HG02973 (cell line): ENCODE measurements at regions not wholly inside any gene's neighbourhood (a gene's known extent, or its start where the extent isn't known, plus 50 kb on each side); places are given as distances from the start of the nearest gene placed in this dataset.

Experiments
- ATAC-seq: cut with Tn5 transposase; IDR thresholded peaks from one replicate; pipeline ENCODE4 v1.9.1; 2021; ENCODE audit warnings: moderate library complexity; ENCODE audit not compliant: unreplicated experiment

- ATAC-seq: no peak
Measured at GRCh38 chr12:113688313-113688712, 216.6 kb upstream of the LHX5 start.

GRCh38 chr12:113684908-113685782 is 213.5 kb upstream of the LHX5 start:
- ATAC-seq: no peak

- no peak for ATAC-seq
Measured at GRCh38 chr12:113684053-113684907, 212.6 kb upstream of the LHX5 start.

GRCh38 chr12:113683574-113683973 is 211.9 kb upstream of the LHX5 start:
- ATAC-seq: no peak

- ATAC-seq: no peak
Measured at GRCh38 chr12:113680868-113681267, 209.2 kb upstream of the LHX5 start.

GRCh38 chr12:113678223-113679119 is 206.8 kb upstream of the LHX5 start:
- ATAC-seq: no peak

- no peak for ATAC-seq
Measured at GRCh38 chr12:113676547-113676946, 204.9 kb upstream of the LHX5 start.

GRCh38 chr12:113676117-113676516 is 204.4 kb upstream of the LHX5 start:
- no peak for ATAC-seq

- ATAC-seq: no peak
Measured at GRCh38 chr12:113674996-113675395, 203.3 kb upstream of the LHX5 start.

- ATAC-seq: no peak
Measured at GRCh38 chr12:113674302-113674701, 202.6 kb upstream of the LHX5 start.

- ATAC-seq: no peak
Measured at GRCh38 chr12:113673458-113674238, 202.0 kb upstream of the LHX5 start.

GRCh38 chr12:113670742-113671141 is 199.1 kb upstream of the LHX5 start:
- ATAC-seq: no peak

GRCh38 chr12:113667676-113668356 is 196.1 kb upstream of the LHX5 start:
- ATAC-seq: no peak

- no peak for ATAC-seq
Measured at GRCh38 chr12:113667095-113667494, 195.4 kb upstream of the LHX5 start.

- no peak for ATAC-seq
Measured at GRCh38 chr12:113666223-113666622, 194.6 kb upstream of the LHX5 start.

GRCh38 chr12:113665457-113665856 is 193.8 kb upstream of the LHX5 start:
- no peak for ATAC-seq

GRCh38 chr12:113664224-113664681 is 192.6 kb upstream of the LHX5 start:
- ATAC-seq: no peak

- no peak for ATAC-seq
Measured at GRCh38 chr12:113663396-113663795, 191.7 kb upstream of the LHX5 start.

- ATAC-seq: no peak
Measured at GRCh38 chr12:113660936-113661335, 189.3 kb upstream of the LHX5 start.
